BE2C (cell line): ENCODE measurements at regions not wholly inside any gene's neighbourhood (a gene's known extent, or its start where the extent isn't known, plus 50 kb on each side); places are given as distances from the start of the nearest gene placed in this dataset.

Experiments used
- DNase-seq: peaks from one replicate; pipeline ENCODE4 v3.0.0-alpha.2; 2020
- H3K27me3 ChIP-seq: fragments of 250-450 bp; sonication (Bioruptor Pico); 2 replicates; pipeline ENCODE4 v1.5.1; 2020; ENCODE audit warnings: mild to moderate bottlenecking
- H3K36me3 ChIP-seq: fragments of 250-450 bp; sonication (Bioruptor Pico); 2 replicates; pipeline ENCODE4 v1.5.1; 2020; ENCODE audit warnings: mild to moderate bottlenecking
- H3K4me1 ChIP-seq: fragments of 250-450 bp; sonication (Bioruptor Pico); 2 replicates; pipeline ENCODE4 v1.5.1; 2020
- H3K4me3 ChIP-seq: 2 replicates; pipeline ENCODE4 v1.5.1; 2011; ENCODE audit warnings: low read depth, low read length
- H3K9me3 ChIP-seq: fragments of 250-450 bp; sonication (Bioruptor Pico); 2 replicates; pipeline ENCODE4 v1.5.1; 2020
- CTCF ChIP-seq: IDR thresholded peaks from 2 replicates; pipeline ENCODE4 v1.5.1; 2012; ENCODE audit warnings: mild to moderate bottlenecking, low read depth, low read length

- H3K9me3 ChIP-seq: no peaks in the 10 kb centered on the region
- 0 out of 2 replicates have a peak, but pooled peaks have one; percentile 9 for TF ChIP-seq CTCF
- H3K27me3 ChIP-seq: no peaks in the 10 kb centered on the region
- H3K36me3 ChIP-seq: no peaks in the 10 kb centered on the region
- H3K4me3 ChIP-seq: 0 out of 2 replicates have a peak overlapping the region, but pooled peaks have one; percentile 3
- peak; percentile 63 for DNase-seq
- peaks cover 9% of the 10 kb centered on the region for H3K4me1 ChIP-seq
Measured at GRCh38 chr5:104913841-104914281, 1351.3 kb upstream of the NUDT12 start.

DNA sequence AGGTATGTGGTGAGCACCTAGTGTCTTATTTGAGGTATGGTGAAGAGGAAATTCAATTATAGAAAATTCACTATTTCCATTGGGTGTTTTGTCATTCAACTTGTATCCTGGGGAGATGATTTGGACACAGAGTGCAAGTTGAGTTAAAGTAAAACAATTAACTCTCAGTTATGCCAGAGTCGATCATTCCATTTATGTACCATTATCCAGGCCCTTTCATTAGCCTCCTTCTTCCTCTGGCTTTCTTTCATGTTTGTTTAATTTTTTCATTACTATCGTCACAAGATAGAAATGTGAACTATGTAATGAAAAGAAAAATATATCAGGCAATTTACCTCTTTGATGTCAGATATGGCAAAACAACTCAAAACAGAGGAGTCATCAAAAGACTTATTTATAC lies 1347.2 kb upstream of the NUDT12 start:
- Histone ChIP-seq H3K4me1 (peaks cover 7% of the 10 kb centered on the region), H3K9me3 (no peaks in the 10 kb centered on the region), H3K36me3 (no peaks in the 10 kb centered on the region), H3K27me3 (no peaks in the 10 kb centered on the region), H3K4me3 (no peak overlapping the region)
- DNase-seq: no peak
- no peak for TF ChIP-seq CTCF

- H3K27me3 ChIP-seq: no peaks in the 10 kb centered on the region
- no peak overlapping the region for H3K4me3 ChIP-seq
- no peak for DNase-seq
- TF ChIP-seq CTCF: no peak
- no peaks in the 10 kb centered on the region for H3K9me3 ChIP-seq
- H3K4me1 ChIP-seq: no peaks in the 10 kb centered on the region; the same call in 1 of the 2 replicates
- H3K36me3 ChIP-seq: no peaks in the 10 kb centered on the region
Measured at GRCh38 chr5:104904561-104904960, 1342.0 kb upstream of the NUDT12 start.

GRCh38 chr5:104903941-104904340 lies 1341.4 kb upstream of the NUDT12 start:
- Histone ChIP-seq H3K27me3 (no peaks in the 10 kb centered on the region), H3K36me3 (no peaks in the 10 kb centered on the region), H3K9me3 (no peaks in the 10 kb centered on the region), H3K4me1 (no peaks in the 10 kb centered on the region; the same call in 1 of the 2 replicates), H3K4me3 (no peak overlapping the region)
- TF ChIP-seq CTCF: no peak
- DNase-seq: no peak

GRCh38 chr5:104891596-104891995 lies 1329.0 kb upstream of the NUDT12 start:
- no peak for TF ChIP-seq CTCF
- Histone ChIP-seq H3K4me1 (peaks cover 4% of the 10 kb centered on the region), H3K27me3 (no peaks in the 10 kb centered on the region), H3K9me3 (no peaks in the 10 kb centered on the region), H3K36me3 (no peaks in the 10 kb centered on the region), H3K4me3 (no peak overlapping the region)
- DNase-seq: no peak

DNA sequence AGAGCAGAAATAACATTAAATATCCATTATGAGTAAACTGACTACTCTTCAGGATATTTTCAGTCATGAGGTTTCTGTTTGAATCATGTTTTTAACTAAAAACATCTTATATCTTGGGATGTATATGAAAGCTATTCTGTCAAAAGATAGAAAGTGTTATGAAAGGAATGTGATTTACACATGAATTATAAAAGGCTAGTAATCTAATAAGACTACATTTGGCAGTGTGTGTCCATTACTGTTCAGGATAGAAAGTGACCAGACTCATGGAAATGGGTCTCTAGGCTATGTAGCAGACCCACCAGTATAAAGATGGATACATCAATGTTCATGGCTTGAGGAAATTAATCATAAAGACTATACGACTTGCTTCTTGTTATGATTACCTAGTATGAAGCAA lies 1328.2 kb upstream of the NUDT12 start:
- H3K9me3 ChIP-seq: no peaks in the 10 kb centered on the region
- no peak for TF ChIP-seq CTCF
- H3K36me3 ChIP-seq: no peaks in the 10 kb centered on the region
- peaks cover 4% of the 10 kb centered on the region for H3K4me1 ChIP-seq
- no peaks in the 10 kb centered on the region for H3K27me3 ChIP-seq
- peak; percentile 14 for DNase-seq
- no peak overlapping the region for H3K4me3 ChIP-seq
